A549 (cell line): ENCODE measurements at regions not wholly inside any gene's neighbourhood (a gene's known extent, or its start where the extent isn't known, plus 50 kb on each side); places are given as distances from the start of the nearest gene placed in this dataset.

Source experiments
- ATAC-seq, 2 experiments: fragments of 200-7000 bp in 1 of 2; fragments of >200 bp in 1 of 2; cut with Nextera tagmentation in 1 of 2; cut with Tn5 transposase in 1 of 2; 3 replicates each; pipeline versions ENCODE4 v1.8.0 to v1.9.1; 2018 to 2020; ENCODE audit warnings: mild to moderate bottlenecking in 1 of 2, moderate library complexity in 1 of 2
- CTCF ChIA-PET: fragments of 300-600 bp; sonication (Branson Sonifier 250); formaldehyde crosslinking; extraction: SDS; loops from one replicate; lab custom pipeline; 2021; ENCODE audit warnings: antibody characterized with exemption, inconsistent platforms; lab: Yijun Ruan, JAX
- POLR2A ChIA-PET: fragments of 350-600 bp; formaldehyde crosslinking; extraction: SDS; loops from one replicate; lab custom pipeline; 2021; ENCODE audit warnings: antibody characterized with exemption, inconsistent platforms; lab: Yijun Ruan, JAX
- DNase-seq, 2 experiments: peaks; one replicate each; pipeline versions ENCODE4 v3.0.0 to v3.0.0-alpha.2; 2011 to 2016; ENCODE audit warnings: low read depth in 1 of 2, low spot score in 1 of 2
- FAIRE-seq: peaks from 2 replicates; lab custom pipeline; 2011; peaks lifted over from hg19 to GRCh38; lab: Jason Lieb, UNC
- H3K27ac ChIP-seq, 2 experiments: fragments of >200 bp; sonication (Bioruptor Twin); formaldehyde crosslinking; 3 replicates each; pipeline ENCODE4 v1.5.1; 2016 to 2017
- H3K4me1 ChIP-seq: fragments of >200 bp; sonication (Bioruptor Twin); formaldehyde crosslinking; 3 replicates; pipeline ENCODE4 v1.6.1; 2016
- H3K4me2 ChIP-seq: fragments of >200 bp; sonication (Bioruptor Twin); formaldehyde crosslinking; 3 replicates; pipeline ENCODE4 v1.6.1; 2016
- H3K4me3 ChIP-seq: fragments of >200 bp; sonication (Bioruptor Twin); formaldehyde crosslinking; 3 replicates; pipeline ENCODE4 v1.5.1; 2016
- H3K9me3 ChIP-seq: fragments of >200 bp; sonication (Bioruptor Twin); formaldehyde crosslinking; 3 replicates; pipeline ENCODE4 v1.6.1; 2016
- CEBPB ChIP-seq, 2 experiments: fragments of >200 bp in 1 of 2; sonication (Bioruptor Twin) in 1 of 2; formaldehyde crosslinking in 1 of 2; IDR thresholded peaks; 2 replicates each; pipeline ENCODE4 v1.6.1; 2012 to 2016
- CHD2 ChIP-seq: fragments of 150-350 bp; IDR thresholded peaks from 2 replicates; pipeline ENCODE4 v1.6.1; 2014; ENCODE audit warnings: low read length; ENCODE audit not compliant: partially characterized antibody
- CHD4 ChIP-seq: fragments of 200-600 bp; sonication (generic); IDR thresholded peaks from 2 replicates; pipeline ENCODE4 v1.6.1; 2016; ENCODE audit warnings: antibody characterized with exemption, mild to moderate bottlenecking, borderline replicate concordance
- ELK1 ChIP-seq: fragments of 150-350 bp; IDR thresholded peaks from 2 replicates; pipeline ENCODE4 v1.6.1; 2014; ENCODE audit warnings: low read depth, mild to moderate bottlenecking, low read length
- EP300 ChIP-seq, 2 experiments: fragments of >200 bp; sonication (Bioruptor Twin); formaldehyde crosslinking; IDR thresholded peaks; 2 replicates in 1 of 2; 3 replicates in 1 of 2; pipeline ENCODE4 v1.6.1; 2016 to 2017
- ESRRA ChIP-seq: fragments of 150-350 bp; IDR thresholded peaks from 2 replicates; pipeline ENCODE4 v1.6.1; 2014; ENCODE audit warnings: mild to moderate bottlenecking, low read length, borderline replicate concordance
- FOSB ChIP-seq: fragments of 250-450 bp; sonication (Bioruptor Pico); IDR thresholded peaks from 2 replicates; pipeline ENCODE4 v1.5.0; 2020; ENCODE audit warnings: mild to moderate bottlenecking, moderate library complexity
- FOSL2 ChIP-seq, 2 experiments: fragments of 450-650 bp in 1 of 2; fragments of >200 bp in 1 of 2; sonication (Bioruptor Twin) in 1 of 2; formaldehyde crosslinking; IDR thresholded peaks; 2 replicates each; pipeline versions ENCODE4 v1.5.0 to v1.6.1; 2016 to 2020; ENCODE audit warnings: mild to moderate bottlenecking in 1 of 2, moderate library complexity in 1 of 2
- HDAC2 ChIP-seq: fragments of 200-600 bp; sonication (generic); IDR thresholded peaks from 2 replicates; pipeline ENCODE4 v1.6.1; 2016
- HES2 ChIP-seq: fragments of >200 bp; sonication (Bioruptor Twin); formaldehyde crosslinking; IDR thresholded peaks from 2 replicates; pipeline ENCODE4 v1.6.1; 2016
- HMGXB4 ChIP-seq: fragments of 250-450 bp; sonication (Bioruptor Pico); IDR thresholded peaks from 2 replicates; pipeline ENCODE4 v1.5.0; 2021; ENCODE audit warnings: mild to moderate bottlenecking, moderate library complexity, borderline replicate concordance
- HOXB5 ChIP-seq: fragments of 250-450 bp; sonication (Bioruptor Pico); IDR thresholded peaks from 2 replicates; pipeline ENCODE4 v1.5.0; 2020; ENCODE audit warnings: mild to moderate bottlenecking, moderate library complexity
- JUN ChIP-seq, 2 experiments: fragments of >200 bp; sonication (Bioruptor Twin); formaldehyde crosslinking; IDR thresholded peaks; 2 replicates in 1 of 2; 3 replicates in 1 of 2; pipeline ENCODE4 v1.6.1; 2016 to 2017
- MAFK ChIP-seq: fragments of 450-650 bp; IDR thresholded peaks from 2 replicates; pipeline ENCODE4 v1.6.1; 2014; ENCODE audit not compliant: partially characterized antibody
- MYC ChIP-seq: IDR thresholded peaks from 2 replicates; pipeline ENCODE4 v1.6.1; 2012; ENCODE audit warnings: mild to moderate bottlenecking, inconsistent platforms, low read length, improper control_type of control experiment, borderline replicate concordance
- NFE2L2 ChIP-seq: fragments of 150-350 bp; conservative IDR thresholded peaks from 2 replicates; pipeline ENCODE4 v1.6.1; 2014; ENCODE audit warnings: low read length
- PHF8 ChIP-seq: fragments of 200-600 bp; sonication (generic); IDR thresholded peaks from 2 replicates; pipeline ENCODE4 v1.6.1; 2016; ENCODE audit warnings: low read depth, mild to moderate bottlenecking, antibody characterized with exemption, moderate library complexity, borderline replicate concordance
- POLR2A ChIP-seq: IDR thresholded peaks from 2 replicates; pipeline ENCODE4 v1.6.1; 2012; ENCODE audit warnings: mild to moderate bottlenecking, low read length
- POLR2AphosphoS2 ChIP-seq: conservative IDR thresholded peaks from 2 replicates; pipeline ENCODE4 v1.6.1; 2012; ENCODE audit warnings: low read length, improper control_type of control experiment, inconsistent platforms
- RARB ChIP-seq: fragments of 250-450 bp; sonication (Bioruptor Pico); IDR thresholded peaks from 2 replicates; pipeline ENCODE4 v1.8.0; 2021; ENCODE audit warnings: mild to moderate bottlenecking, moderate library complexity
- RCOR1 ChIP-seq: fragments of 150-350 bp; IDR thresholded peaks from 2 replicates; pipeline ENCODE4 v1.6.1; 2014; ENCODE audit warnings: antibody characterized with exemption, low read length, low read depth
- RFX5 ChIP-seq: fragments of 450-650 bp; IDR thresholded peaks from 2 replicates; pipeline ENCODE4 v1.7.1; 2014; ENCODE audit warnings: antibody characterized with exemption, mild to moderate bottlenecking, moderate library complexity
- TP53 ChIP-seq: fragments of 250-450 bp; sonication (Bioruptor Pico); IDR thresholded peaks from 2 replicates; pipeline ENCODE4 v1.5.0; 2021; ENCODE audit warnings: mild to moderate bottlenecking, moderate library complexity
- ZC3H11A ChIP-seq: fragments of 450-650 bp; IDR thresholded peaks from 2 replicates; pipeline ENCODE4 v1.6.1; 2014; ENCODE audit warnings: antibody characterized with exemption, mild to moderate bottlenecking
- ZNF302 ChIP-seq: fragments of 250-450 bp; sonication (Bioruptor Pico); IDR thresholded peaks from 2 replicates; pipeline ENCODE4 v1.9.0; 2021; ENCODE audit warnings: inconsistent platforms, mild to moderate bottlenecking, moderate library complexity

- no peaks in the 10 kb centered on the region for H3K4me1 ChIP-seq
- H3K27ac ChIP-seq: no peak overlapping the region
- DNase-seq (no peak), ATAC-seq (no peak), FAIRE-seq (no peak)
- ChIA-PET POLR2A (no interaction called here), CTCF (no interaction called here)
- TF ChIP-seq HOXB5 (CRISPR knock-in tag) (no peak), ZC3H11A (no peak), ZNF302 (no peak), CEBPB (IDR thresholded peaks at IDR 0.05) (no peak), MYC (no peak), HDAC2 (no peak), POLR2A (no peak), RARB (CRISPR knock-in tag) (no peak), POLR2AphosphoS2 (no peak), HMGXB4 (CRISPR knock-in tag) (no peak), CHD4 (no peak), HES2 (no peak), RCOR1 (no peak), FOSB (no peak), EP300 (IDR thresholded peaks at IDR 0.05) (no peak), ESRRA (no peak), FOSL2 (IDR thresholded peaks at IDR 0.05) (no peak), FOSL2 (CRISPR knock-in tag; IDR thresholded peaks at IDR 0.05) (no peak), CHD2 (no peak)
- no peak overlapping the region for H3K4me3 ChIP-seq
- H3K4me2 ChIP-seq: no peak overlapping the region
- no peaks in the 10 kb centered on the region for H3K9me3 ChIP-seq
Measured at GRCh38 chr11:23257088-23257487, 396.8 kb upstream of the CCDC179 start.

- Histone ChIP-seq H3K4me2 (no peak overlapping the region), H3K9me3 (no peaks in the 10 kb centered on the region), H3K4me1 (no peaks in the 10 kb centered on the region), H3K4me3 (no peak overlapping the region), H3K27ac (no peak overlapping the region)
- ChIA-PET CTCF (no interaction called here), POLR2A (no interaction called here)
- no peak for DNase-seq
- no peak for FAIRE-seq
- ATAC-seq: no peak
- TF ChIP-seq ELK1: no peak
- no peak for TF ChIP-seq PHF8
- no peak for TF ChIP-seq MYC
- TF ChIP-seq TP53 (CRISPR knock-in tag): no peak
- no peak for TF ChIP-seq RCOR1
Measured at GRCh38 chr11:23257556-23257955, 397.3 kb upstream of the CCDC179 start.

GRCh38 chr11:23263466-23263865, 403.2 kb upstream of the CCDC179 start:
- Histone ChIP-seq H3K27ac (no peak overlapping the region), H3K4me3 (no peak overlapping the region), H3K9me3 (no peaks in the 10 kb centered on the region), H3K4me1 (no peaks in the 10 kb centered on the region), H3K4me2 (no peak overlapping the region)
- ATAC-seq (no peak), FAIRE-seq (no peak), DNase-seq (no peak)
- ChIA-PET CTCF (no interaction called here), POLR2A (no interaction called here)
- no peak for TF ChIP-seq MYC
- TF ChIP-seq HMGXB4 (CRISPR knock-in tag): no peak
- TF ChIP-seq NFE2L2: no peak
- no peak for TF ChIP-seq RFX5
- no peak for TF ChIP-seq POLR2AphosphoS2
- no peak for TF ChIP-seq RARB (CRISPR knock-in tag)
- no peak for TF ChIP-seq JUN (IDR thresholded peaks at IDR 0.05)
- TF ChIP-seq MAFK: no peak
